ENCODE measurements at regions not wholly inside any gene's neighbourhood (a gene's known extent, or its start where the extent isn't known, plus 50 kb on each side); places are given as distances from the start of the nearest gene placed in this dataset.
"Not testable (repeated sequence)": the region's sequence is repeated elsewhere in the genome, so short reads cannot be mapped to it uniquely, and the experiment has no call there.

GRCh38 chr16:80254970-80255369 lies 285.8 kb upstream of the DYNLRB2 start:
- Mint-ChIP-seq H3K36me3 (ENCODE audit: low read depth) (no peaks in the 10 kb centered on the region), H3K4me3 (no peak overlapping the region), H3K4me1 (no peaks in the 10 kb centered on the region), H3K27ac (no peak overlapping the region), H3K9me3 (no peaks in the 10 kb centered on the region), H3K27me3 (peaks cover 4% of the 10 kb centered on the region)
- POLR2A ChIA-PET: no interaction called here
- no peak for ATAC-seq (ENCODE audit: low read depth)
- TF ChIP-seq, protein P1, sequence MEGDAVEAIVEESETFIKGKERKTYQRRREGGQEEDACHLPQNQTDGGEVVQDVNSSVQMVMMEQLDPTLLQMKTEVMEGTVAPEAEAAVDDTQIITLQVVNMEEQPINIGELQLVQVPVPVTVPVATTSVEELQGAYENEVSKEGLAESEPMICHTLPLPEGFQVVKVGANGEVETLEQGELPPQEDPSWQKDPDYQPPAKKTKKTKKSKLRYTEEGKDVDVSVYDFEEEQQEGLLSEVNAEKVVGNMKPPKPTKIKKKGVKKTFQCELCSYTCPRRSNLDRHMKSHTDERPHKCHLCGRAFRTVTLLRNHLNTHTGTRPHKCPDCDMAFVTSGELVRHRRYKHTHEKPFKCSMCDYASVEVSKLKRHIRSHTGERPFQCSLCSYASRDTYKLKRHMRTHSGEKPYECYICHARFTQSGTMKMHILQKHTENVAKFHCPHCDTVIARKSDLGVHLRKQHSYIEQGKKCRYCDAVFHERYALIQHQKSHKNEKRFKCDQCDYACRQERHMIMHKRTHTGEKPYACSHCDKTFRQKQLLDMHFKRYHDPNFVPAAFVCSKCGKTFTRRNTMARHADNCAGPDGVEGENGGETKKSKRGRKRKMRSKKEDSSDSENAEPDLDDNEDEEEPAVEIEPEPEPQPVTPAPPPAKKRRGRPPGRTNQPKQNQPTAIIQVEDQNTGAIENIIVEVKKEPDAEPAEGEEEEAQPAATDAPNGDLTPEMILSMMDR (IDR thresholded peaks at IDR 0.05): no peak
- CTCF ChIA-PET: interaction anchor here (0.6 kb wide), 1 partner anchor 653 kb away, joined by 3 read pairs; no protein-coding TSS in a partner anchor
- DNase-seq: no peak
- intact Hi-C loops (cut with micrococcal nuclease): no loop called here

- Mint-ChIP-seq H3K27ac (no peak overlapping the region), H3K4me3 (no peak overlapping the region), H3K36me3 (ENCODE audit: low read depth) (no peaks in the 10 kb centered on the region), H3K27me3 (peaks cover 2% of the 10 kb centered on the region), H3K9me3 (no peaks in the 10 kb centered on the region), H3K4me1 (no peaks in the 10 kb centered on the region)
- ATAC-seq (ENCODE audit: low read depth) (no peak), DNase-seq (no peak)
- ChIA-PET CTCF (no interaction called here), POLR2A (no interaction called here)
- TF ChIP-seq, protein P1 (IDR thresholded peaks at IDR 0.05): no peak
- intact Hi-C loops (cut with micrococcal nuclease): no loop called here
These were observed 287.1 kb upstream of the DYNLRB2 start for GRCh38 chr16:80253741-80254140.

GRCh38 chr16:80250381-80250780 lies 290.4 kb upstream of the DYNLRB2 start:
- ATAC-seq (ENCODE audit: low read depth) (no peak), DNase-seq (no peak)
- TF ChIP-seq, protein P1 (IDR thresholded peaks at IDR 0.05): no peak
- no peaks in the 10 kb centered on the region for H3K9me3 Mint-ChIP-seq
- H3K4me3 Mint-ChIP-seq: no peak overlapping the region
- H3K36me3 Mint-ChIP-seq (ENCODE audit: low read depth): no peaks in the 10 kb centered on the region
- POLR2A ChIA-PET: no interaction called here
- intact Hi-C loops (cut with micrococcal nuclease): no loop called here
- CTCF ChIA-PET: no interaction called here
- no peak overlapping the region for H3K27ac Mint-ChIP-seq
- H3K4me1 Mint-ChIP-seq: no peaks in the 10 kb centered on the region
- peaks cover 5% of the 10 kb centered on the region for H3K27me3 Mint-ChIP-seq

DNA sequence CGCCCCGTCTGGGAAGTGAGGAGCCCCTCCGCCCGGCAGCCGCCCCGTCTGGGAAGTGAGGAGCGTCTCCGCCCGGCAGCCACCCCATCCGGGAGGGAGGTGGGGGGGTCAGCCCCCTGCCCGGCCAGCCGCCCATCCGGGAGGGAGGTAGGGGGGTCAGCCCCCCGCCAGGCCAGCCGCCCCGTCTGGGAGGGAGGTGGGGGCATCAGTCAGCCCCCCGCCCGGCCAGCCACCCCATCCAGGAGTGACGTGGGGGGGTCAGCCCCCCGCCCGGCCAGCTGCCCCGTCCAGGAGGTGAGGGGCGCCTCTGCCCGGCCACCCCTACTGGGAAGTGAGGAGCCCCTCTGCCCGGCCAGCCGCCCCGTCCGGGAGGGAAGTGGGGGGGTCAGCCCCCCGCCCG lies 297.5 kb upstream of the DYNLRB2 start:
- intact Hi-C loops (cut with micrococcal nuclease); ATAC-seq (ENCODE audit: low read depth); H3K27ac Mint-ChIP-seq; POLR2A ChIA-PET; H3K27me3 Mint-ChIP-seq; DNase-seq; H3K4me1 Mint-ChIP-seq; H3K36me3 Mint-ChIP-seq (ENCODE audit: low read depth); CTCF ChIA-PET; H3K9me3 Mint-ChIP-seq; H3K4me3 Mint-ChIP-seq: not testable (repeated sequence)

DNA sequence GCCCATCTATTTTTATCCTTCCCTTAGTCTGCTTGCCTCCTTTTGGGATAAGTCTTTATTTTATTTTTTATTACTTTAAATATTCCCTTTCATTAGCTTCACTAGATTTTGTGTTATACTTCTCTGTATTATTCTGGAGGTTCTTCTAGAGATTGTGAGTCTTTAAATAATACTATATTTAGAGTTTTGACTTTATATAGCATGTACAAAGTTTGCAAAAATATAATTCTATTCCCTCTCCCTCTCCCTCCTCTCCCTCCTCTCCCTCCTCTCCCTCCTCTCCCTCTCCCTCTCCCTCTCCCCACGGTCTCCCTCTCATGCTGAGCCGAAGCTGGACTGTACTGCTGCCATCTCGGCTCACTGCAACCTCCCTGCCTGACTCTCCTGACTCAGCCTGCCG lies 298.5 kb upstream of the DYNLRB2 start:
- intact Hi-C loops (cut with micrococcal nuclease); H3K36me3 Mint-ChIP-seq (ENCODE audit: low read depth); H3K27me3 Mint-ChIP-seq; H3K27ac Mint-ChIP-seq; POLR2A ChIA-PET; ATAC-seq (ENCODE audit: low read depth); H3K9me3 Mint-ChIP-seq; H3K4me3 Mint-ChIP-seq; DNase-seq; H3K4me1 Mint-ChIP-seq; CTCF ChIA-PET: not testable (repeated sequence)

DNA sequence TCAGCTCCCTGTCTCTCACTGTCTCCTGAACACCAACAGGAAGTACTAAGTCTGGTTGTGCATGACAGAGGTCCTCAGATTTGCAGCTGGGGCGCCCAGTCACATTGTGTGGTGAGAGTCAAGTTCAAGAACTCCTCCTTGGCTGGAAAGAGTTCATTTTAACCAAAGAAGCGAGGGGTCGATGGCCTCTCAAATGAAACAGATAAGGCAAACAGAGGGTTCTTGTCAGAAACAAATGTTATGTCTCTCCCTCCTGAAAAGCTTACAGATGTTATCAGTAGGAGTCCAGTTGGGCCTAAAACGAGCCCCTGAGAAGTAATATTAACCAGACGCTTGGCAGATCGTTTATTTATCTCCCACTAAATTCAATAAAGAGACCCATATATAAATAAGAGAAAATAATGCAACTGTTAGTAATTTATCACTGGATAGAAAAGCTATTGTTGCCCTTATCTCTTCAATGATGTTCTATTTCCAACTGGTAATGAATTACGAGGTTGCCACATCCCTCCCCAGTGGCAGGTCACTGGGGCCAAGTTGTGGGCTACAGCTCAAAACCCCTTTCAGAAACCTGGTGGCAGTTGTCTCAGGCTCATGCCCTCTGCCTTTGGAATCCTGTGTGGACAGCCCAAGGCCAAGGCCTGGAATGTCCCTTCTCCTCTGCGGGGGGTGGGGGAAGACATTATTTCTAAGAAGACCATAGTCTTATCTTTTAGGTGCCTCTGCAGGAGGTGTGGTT lies 307.5 kb upstream of the DYNLRB2 start:
- ATAC-seq (ENCODE audit: low read depth) (no peak), DNase-seq (no peak)
- H3K4me1 Mint-ChIP-seq: peaks cover 9% of the 10 kb centered on the region
- H3K27me3 Mint-ChIP-seq: peaks cover 3% of the 10 kb centered on the region
- H3K27ac Mint-ChIP-seq: no peak overlapping the region
- ChIA-PET CTCF (no interaction called here), POLR2A (no interaction called here)
- peaks cover 3% of the 10 kb centered on the region for H3K9me3 Mint-ChIP-seq
- TF ChIP-seq, protein P1 (IDR thresholded peaks at IDR 0.05): no peak
- intact Hi-C loops (cut with micrococcal nuclease): no loop called here
- no peaks in the 10 kb centered on the region for H3K36me3 Mint-ChIP-seq (ENCODE audit: low read depth)
- no peak overlapping the region for H3K4me3 Mint-ChIP-seq
